ENCODE measurements at regions not wholly inside any gene's neighbourhood (a gene's known extent, or its start where the extent isn't known, plus 50 kb on each side); places are given as distances from the start of the nearest gene placed in this dataset.

DNA sequence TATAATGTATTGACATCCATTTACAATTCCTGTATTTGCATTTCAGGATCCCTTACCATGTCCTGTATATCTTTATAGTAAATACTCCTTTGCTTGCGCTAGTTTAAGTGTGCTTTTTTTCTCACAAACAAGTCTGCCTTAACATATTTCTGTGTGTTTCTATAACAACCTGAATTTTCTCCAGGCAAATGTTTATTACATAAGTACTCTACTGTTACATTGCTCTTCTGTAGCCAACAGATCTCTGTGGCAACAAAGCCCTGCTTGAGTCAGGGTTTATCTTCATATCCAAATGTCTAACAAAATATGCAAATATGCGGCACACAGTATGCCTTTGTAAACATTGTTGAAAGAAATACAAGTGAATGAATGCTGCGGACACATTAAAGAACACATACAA, 625.5 kb downstream of the TLL1 start:
- DNase-seq, result no peak

DNA sequence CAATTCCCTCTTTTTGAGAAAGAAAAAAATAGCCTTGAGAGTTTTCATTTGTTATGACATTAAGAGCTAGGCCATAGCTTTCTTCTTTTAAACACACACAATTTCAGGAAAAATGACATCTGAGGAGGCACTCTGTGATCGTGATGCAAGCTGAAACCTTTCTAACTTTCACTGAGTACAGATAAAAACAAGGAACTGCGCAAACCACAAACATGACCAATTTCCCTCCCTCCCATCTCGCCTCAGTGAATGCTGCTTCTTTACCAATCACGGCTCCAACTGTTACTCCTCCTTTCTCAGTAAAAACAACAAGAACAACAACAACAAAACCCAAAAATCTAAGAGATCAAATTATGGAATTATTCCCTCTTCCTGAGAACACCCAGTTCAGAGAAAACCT, 626.8 kb downstream of the TLL1 start:
- peak in 2 of 3 donors; percentile 21 to 51 for DNase-seq

DNA sequence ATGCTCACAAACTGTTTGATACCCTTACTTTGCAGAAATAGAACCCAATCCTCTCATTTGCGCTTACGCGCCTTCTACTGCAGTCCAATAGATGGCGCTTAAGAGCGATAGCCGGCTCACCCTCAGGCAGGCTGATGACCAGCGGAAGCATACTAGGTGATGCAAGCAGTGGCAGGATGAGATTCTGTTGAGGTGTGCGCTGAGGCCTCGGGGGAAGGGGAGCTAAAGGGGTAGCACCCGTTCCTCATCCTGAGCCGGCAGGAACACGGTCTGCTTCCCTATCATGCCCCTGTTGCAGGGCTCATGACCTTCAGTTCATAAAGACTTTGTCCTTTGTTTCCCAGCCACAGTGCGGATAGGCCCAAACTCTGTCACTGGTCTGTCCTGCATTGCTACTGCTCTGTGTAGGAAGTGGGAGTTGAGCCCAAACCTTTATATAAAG, 628.9 kb downstream of the TLL1 start:
- peak in 1 of 3 donors; percentile 1 for DNase-seq

DNA sequence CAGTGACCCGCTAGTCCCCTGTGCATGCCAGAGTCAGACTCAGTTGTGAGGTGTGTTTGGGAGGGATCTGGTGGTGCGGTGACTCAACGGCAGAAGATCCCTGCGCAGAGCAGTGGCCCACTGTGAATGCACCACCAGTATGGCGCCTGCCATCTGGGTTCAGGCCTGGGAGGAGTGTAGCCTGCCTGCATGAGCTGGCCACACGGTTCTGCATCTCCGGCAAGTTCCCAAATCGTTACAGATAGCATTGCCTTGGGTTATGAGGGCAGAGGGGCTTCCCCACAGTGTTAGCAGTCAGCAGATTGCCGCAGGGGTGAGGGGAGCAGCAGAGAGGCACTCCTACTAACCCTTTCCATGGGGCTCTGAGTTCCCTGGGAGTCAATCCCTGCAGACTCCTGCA, 629.6 kb downstream of the TLL1 start:
- no peak for DNase-seq

DNA sequence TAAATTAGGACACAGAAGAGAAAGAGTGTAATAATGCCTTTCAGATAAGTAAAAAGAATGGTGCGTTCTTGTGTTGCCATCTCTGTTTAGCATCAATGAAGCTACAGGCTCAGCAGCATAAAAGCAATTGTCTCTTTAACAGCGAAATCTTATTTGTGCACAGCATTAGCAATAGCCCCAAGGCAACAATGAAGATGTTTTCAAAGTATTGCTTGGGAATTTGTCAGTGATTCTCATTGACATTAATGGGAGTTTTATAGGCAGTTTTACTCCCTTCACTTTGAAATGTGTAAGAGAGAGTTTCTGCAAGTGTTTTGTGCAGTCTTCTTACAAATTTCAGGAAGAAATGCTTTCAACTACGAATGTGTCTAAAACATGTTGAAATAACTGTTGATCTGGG, 633.0 kb downstream of the TLL1 start:
- no peak for DNase-seq

DNA sequence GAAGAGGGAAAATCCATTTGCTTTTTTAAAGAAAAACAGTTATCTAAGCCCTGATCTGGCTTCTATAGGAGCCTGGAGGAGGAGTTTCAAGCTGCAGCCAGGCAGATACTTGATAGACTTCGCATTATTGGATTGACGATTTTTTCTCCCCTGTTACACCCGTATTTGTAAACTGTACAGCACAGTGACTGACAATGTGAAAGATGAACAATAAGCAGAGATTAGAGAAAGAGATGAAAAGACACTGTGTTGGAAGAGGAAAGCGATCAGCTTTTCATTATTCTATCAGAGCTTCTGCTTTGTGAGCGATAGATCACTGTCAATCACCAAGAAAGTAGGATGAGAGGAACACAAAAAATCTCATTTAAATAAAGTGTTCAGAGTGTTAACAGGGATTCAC, 639.2 kb downstream of the TLL1 start:
- no peak for DNase-seq

DNA sequence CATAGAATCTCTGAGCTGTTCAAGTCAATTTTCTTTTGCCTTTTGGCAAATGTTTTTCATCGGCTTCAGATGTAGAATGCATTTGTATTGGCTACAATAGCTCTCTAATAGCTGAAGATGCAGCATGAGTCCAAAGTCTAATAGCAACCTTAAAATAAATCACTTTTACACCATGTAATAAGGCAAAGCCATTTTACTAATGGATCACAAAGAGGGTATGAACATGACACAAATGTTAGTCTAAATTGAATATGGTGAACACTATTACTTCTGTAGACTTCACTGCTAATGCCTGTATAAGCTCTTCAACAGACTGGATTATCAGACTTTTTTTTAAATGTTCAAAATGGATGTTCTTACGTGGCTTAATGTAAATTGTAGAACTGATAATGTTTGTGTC, 645.3 kb downstream of the TLL1 start:
- no peak for DNase-seq

DNA sequence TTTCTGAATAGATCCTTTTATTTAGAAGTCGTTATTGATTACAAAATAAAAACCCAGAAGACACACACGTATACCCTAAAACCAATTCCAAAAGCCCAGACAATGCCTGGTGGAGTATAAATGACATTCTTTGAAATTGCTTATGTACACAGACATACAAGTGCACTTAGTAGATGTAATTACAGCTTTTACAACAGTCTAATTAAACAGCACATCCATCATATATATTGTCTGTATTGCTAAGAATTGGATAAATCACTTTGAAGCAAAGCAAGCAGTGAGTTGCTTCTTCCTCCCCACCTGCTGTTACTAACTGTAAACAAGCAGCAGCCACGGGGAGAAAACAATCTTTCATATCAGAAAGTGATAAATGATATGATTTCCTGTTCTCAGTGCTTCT, 645.7 kb downstream of the TLL1 start:
- no peak for DNase-seq

DNA sequence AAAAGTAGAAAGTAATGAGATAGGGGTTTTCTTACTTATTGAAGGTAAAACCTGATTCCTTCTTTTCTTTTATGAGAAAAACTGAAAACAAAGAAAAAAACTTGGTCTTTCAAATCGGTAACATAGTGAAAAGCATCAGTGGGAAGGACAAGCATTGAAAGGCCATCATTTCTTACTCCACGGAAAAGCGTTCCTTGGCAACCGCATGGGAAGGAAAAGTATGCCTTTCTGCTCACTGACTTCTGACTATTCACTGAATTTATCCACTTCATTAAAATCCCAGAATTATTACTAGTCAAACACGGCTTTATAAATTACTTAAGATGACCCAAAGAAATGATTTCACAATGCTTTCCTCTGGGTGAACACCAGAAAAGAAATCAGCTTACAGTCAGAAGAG, 646.7 kb downstream of the TLL1 start:
- no peak for DNase-seq

DNA sequence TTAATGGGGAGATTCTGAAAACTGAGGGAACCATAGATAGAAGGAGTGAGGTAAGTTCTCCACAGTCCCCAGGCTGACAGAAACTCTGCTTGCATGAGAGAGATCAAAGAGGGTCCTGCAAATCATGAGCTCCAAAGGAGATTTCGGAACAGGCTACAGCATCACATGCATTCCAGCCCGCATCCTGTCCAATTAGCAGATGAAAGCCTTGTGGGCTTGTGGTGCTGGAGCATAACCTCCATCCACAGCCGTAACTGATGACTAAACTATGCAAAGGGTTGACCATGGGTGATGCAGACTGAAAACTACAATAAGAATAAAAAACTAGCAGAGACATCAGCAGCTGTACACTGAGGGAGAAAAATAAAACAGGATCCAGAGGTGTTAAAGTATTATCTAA, 654.5 kb downstream of the TLL1 start:
- DNase-seq, result no peak

DNA sequence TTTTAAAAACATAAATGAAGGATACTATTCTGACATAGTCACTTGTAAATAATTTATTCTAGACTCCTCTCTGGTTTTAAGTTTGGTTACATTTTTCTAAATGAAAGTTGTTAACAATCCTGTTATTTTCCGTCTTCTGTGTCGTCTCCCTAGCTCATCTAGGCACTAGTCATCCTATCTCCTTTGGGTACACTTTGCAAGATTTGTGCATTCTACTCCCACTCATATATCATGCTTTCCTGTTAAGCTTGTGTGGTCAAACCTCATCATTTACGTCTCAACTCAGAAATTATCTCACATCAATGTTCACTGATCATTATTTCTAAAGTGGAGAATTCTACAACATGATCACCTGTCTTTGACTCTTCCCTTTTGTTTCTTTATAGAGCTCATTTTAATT, 658.7 kb downstream of the TLL1 start:
- no peak for DNase-seq

DNA sequence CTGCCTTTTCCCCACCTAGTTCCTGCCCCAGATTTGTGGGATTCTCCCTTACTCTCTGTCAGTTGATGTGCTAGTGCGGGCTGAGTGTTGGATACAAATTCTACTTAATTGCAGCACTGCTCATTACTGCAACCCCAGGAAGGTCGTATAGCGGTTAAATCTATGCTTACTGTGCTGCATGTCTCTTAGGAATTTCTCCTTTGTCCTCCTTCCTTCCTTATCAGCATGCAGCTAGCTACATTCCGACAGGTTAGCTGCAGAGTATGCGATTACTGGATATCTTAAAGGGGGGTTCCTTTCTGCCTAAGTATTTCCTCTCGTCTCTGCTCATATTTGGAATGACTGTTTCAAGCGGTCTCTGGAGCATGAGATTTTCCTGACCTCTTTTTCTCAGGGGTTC, 662.8 kb downstream of the TLL1 start:
- DNase-seq, result no peak

DNA sequence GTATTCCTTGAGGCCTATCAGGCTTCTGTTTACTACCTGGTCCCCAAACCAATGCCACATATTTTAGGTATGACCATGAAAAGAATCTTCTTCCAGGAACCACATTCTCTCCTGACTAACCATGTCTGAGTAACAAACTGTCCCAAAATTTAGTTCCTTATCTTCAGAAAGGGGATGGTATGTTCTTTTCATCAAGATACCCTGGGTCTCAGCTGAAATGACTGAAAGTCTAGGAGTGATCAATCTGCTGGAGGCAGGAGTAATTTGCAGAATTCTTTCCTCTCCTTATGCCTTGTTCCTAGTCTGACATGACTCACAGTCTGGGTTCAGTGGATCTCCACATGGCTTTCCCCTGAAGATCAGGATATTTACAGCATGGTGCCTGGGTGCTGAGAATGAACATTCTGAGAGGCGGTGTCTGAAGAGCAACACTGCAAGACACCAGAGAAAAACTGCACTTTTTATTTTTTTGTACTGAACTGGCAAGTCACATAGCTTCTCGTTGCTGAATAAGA, 665.5 kb downstream of the TLL1 start:
- no peak for DNase-seq

DNA sequence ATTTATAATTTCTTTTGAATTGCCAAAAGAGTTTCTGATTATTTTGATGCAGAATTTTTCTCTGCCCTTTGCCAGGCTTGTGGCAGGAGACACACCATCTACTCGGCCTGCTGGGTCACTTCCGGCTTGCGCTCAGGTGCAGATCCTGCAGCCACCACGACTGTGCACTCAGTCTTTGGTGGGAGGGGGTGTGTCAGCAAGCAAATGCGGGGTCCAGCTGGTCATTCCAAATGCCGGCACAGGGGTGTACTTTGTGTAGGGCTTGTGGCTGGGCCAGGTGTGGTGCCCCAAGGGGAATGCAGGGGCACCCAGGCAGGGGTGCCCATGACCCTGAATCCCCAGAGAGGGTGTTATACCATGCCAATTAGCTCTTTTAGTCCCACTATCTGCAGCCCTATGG, 673.0 kb downstream of the TLL1 start:
- no peak for DNase-seq

DNA sequence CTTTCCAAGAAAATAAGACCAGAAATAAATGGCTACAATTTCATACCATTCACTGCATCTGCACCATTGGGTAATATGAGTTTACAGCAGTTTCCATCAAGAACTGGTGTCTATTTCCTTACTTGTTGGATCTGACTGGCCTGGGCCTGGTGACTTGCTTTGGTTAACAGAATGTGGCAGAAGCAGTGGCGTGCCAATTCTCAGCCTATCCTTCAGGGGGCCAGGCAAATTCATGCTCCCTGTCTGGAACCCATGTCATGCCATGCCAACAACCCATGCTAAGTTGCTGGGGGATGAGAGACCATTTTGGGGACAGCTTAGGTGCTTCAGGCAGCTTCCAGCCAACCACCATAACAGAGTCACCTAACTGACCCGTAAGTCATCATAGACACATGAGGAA, 656.7 kb downstream of the SPOCK3 start:
- DNase-seq, result no peak

DNA sequence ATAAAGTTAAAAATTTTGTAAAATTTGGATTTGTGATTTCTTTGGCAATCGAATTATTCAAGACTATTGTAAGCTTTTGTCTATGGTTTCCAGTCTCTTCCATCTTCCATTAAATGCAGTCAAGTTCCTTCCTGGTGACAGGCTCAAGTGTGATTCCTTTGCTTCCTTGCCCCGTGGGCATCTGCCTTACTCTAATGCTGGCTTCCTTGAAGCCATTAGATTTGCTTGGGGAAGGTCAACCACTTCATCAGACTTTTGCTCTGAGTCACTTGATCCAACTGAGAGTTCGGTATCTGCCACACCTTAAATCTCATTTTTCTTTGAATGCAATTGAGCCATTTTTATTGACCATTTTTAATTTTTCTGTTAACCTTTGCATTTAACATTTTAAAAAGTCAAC, 648.8 kb downstream of the SPOCK3 start:
- no peak for DNase-seq

DNA sequence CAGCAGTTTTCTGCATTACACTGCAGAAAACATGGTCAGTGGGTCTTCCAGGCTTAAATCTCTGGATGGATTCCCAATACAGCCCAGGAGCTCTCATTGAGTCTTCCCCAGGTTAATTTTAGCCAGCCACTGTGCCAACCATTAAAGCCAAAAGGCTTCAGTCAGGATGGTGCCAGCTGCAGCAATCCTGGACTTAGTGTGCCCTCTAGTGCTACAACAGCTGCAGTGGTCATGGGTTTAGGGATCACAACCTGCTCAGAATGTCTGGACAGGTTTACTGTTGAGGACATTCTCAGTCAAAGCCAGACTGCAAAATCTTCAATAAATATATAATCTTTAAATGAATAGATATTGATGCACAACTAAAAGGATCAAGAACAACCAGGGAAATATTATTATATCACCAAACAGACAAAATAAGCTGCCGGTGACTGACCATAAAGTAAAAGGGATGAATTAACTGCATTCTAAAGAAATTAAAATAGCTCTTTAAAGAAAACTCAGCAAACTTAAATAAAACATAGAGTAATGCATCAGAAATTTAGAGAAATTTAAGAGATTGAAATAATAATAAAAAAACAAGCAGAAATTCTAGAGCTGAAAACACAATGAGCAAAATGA, 639.9 kb downstream of the SPOCK3 start:
- peak in 2 of 3 donors; percentile 7 to 19 for DNase-seq

DNA sequence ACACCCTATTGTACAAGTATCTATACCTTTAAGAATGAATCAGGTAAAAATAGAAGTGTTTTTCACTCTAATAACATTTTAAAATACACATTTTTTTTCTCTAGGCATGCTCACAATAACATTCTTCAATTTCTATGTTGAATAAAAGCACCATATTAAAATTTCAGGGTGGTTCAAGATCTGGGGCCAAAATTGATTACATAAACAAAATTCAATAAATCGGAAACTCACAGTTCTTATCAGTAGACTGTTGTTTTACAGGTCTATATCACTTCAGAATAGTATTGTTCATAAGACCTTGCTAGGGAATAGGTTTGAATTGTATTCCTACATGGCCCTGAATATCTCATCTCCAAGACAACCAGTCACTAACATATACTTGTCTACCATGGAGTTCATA, 634.0 kb downstream of the SPOCK3 start:
- DNase-seq, result no peak

DNA sequence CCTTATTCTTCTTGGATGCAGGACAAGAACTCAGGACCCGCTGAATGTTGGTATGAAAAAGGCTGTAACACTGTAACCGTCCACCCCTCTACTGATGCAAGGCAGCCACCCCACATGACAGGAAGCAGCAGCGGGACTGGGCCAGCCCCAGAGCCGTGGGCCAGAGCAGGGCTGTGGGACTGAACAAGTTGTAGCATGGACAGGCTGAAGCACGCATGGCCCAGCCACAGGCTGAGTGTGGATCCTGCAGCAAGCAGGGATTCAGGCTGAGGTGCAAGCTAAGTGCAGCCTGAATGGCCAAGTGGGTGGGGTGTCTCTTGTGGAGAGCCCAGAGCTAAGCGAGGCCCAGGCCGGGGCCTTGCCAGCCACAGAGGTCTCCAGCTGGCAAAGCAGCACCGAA, 632.2 kb downstream of the SPOCK3 start:
- no peak for DNase-seq

DNA sequence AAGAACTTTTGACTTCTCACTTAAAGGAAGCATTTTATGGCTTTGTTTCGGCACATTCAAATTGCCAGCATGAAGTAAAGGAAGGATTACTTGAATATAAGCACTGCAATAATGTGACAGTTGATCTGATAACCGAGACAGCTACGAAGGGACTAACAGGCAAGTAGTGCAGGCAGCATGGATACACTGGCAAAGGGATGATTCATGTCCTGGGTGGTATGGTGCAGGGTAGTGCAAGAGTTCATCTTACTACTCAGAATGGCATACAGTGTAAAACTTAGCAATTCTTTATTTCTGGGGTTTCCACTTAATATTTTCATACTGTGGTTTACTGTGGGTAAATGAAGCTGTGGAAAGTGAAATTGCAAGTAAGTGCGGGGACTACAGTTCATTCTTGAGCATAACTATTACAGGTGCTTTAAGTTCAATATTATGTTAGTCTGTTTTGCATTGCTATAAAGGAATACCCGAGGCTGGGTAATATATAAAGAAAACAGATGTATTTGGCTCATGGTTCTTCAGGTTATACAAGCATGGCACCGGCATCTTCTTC, 611.8 kb downstream of the SPOCK3 start:
- no peak for DNase-seq

DNA sequence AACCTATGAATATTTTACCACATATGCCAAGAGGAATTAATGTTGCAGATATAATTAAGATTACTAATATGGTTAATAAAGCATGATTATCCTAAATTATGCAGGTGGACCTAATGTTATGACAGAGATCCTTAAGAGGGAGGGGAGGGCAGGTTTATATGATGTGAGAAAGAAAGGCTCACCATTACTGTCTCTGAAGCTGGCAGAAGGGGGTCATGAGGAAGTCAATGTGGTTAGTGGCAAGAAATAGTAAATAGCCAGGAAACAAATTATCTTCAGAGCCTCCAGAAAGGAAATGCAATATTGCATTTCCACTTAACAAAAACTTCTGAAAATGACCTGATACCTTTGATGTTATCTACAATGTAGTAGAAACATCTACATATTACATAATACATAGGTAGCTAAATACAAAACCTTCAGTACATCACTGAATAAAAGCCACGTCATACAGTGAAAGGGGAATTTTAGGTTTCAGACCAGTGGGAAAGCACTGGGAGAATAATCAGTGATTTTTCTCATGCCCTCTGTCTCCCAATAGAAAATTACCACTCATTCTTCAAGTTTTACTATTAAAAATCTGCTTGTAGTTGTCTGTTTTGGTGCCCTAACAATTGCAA, 609.2 kb downstream of the SPOCK3 start:
- DNase-seq, result no peak

DNA sequence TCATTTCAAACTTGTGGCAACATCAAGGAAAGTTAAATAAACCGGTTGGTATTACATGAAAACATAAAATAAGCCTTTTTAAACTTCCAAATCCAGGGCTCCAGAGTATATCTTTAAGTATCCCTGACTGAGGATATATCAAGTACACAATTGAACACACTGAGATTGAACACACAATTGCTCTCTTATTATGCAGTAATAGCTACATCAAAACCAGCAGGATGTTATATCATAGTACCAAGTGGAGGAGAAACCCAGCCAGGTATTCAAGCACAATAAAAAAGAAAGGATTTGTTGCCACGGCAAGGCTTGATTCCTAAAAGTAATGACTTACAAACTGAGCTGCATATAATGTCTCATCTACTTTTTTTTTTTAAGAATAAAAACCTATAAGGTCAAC, 605.8 kb downstream of the SPOCK3 start:
- no peak for DNase-seq

DNA sequence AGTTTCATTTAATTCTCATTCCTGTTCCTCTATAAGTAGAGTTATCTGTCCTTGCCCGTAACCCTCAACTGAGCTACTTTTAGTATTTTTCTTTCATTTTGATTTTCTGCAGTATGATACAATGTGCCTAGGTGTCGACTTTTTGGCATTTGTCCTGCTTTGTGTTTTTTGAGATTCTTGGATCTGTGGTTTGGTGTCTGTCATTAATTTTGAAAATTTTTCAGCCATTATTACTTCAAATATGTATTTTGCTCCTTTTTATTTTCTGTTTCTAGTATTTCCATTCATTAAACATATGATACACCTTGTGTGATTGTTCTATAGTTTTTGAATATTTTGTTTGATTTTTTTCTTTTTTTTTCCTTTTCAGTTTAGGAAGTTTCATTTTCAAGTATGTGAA, 598.9 kb downstream of the SPOCK3 start:
- DNase-seq, result no peak

DNA sequence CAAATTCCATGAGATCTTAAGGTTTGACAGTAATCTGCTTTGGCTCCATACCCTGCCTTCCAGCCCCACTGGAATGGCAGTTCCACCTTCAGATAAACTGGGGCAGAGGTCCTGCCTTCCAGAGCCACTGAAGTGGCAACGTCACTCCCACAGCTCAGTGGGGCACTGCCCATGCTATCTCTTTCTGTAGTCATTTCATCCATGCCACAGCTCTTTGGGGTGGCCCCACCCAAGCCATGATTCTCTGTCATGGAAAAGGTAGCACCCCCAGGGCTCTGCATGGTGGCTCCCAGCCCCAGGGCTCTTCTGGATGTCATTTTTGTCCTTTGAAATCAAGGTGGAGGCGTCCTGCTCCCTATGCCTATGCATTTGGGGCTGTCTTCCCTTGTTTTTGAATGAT, 596.5 kb downstream of the SPOCK3 start:
- DNase-seq, result no peak

DNA sequence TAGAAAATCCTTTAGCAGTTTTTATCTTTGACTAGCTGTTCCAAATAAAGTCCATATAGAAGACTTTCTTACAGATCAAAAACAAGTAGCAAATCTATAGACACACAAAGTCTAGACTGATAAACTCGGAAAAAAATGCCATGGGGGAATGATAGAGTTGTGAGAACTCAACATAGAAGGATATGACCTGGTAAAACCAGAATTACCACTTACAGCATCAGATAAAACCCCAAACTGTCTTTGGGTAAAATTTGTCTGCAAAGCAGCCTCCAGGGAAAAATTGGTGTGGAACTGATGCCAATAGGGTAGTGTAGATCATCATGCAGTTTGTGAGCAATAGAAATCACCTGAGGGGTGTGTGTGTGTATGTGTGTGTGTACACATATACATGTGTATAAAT, 579.1 kb downstream of the SPOCK3 start:
- no peak for DNase-seq

Data from suppressor macrophage treated with lipopolysaccharide for 1 hour (primary cell).